ENCODE measurements at regions not wholly inside any gene's neighbourhood (a gene's known extent, or its start where the extent isn't known, plus 50 kb on each side); places are given as distances from the start of the nearest gene placed in this dataset.
"Not testable (repeated sequence)": the region's sequence is repeated elsewhere in the genome, so short reads cannot be mapped to it uniquely, and the experiment has no call there.

DNA sequence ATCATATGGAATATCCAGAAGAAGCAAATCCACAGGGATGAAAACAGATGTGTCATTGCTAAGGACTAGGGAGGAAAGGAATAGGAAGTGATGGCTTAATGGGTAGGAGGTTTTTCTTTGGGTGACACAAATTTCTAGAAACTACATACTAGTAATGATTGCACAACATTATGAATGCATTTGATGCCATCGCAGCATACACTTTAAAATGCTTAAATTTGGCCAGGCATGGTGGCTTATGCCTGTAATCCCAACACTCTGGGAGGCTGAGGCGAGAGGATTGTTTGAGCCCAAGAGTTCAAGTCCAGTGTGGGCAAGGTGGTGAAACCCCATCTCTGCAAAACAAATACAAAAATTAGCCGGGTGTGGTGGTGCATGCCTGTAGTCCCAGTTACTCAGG is 1370.8 kb downstream of the AACS start:
- no peak overlapping the region for H3K27ac ChIP-seq (ENCODE audit: low read depth in 2 of 2, low read length in 2 of 2)
- no peak overlapping the region for H3K9ac ChIP-seq (ENCODE audit: low read depth in 1 of 2, low read length in 2 of 2)
- H3K4me3 ChIP-seq (ENCODE audit: low read length in 2 of 2) = no peak overlapping the region
- H3K36me3 ChIP-seq (ENCODE audit: control insufficient read depth in 2 of 2, insufficient read depth in 2 of 2, low read length in 2 of 2) = no peaks in the 10 kb centered on the region
- no peaks in the 10 kb centered on the region for H3K27me3 ChIP-seq (ENCODE audit: control insufficient read depth in 2 of 2, insufficient read depth in 2 of 2, low read length in 2 of 2)
- H3K4me1 ChIP-seq (ENCODE audit: control insufficient read depth in 2 of 2, insufficient read depth in 2 of 2, low read length in 2 of 2) = no peaks in the 10 kb centered on the region
- peaks cover 2 to 3% of the 10 kb centered on the region in 2 donors for H3K9me3 ChIP-seq (ENCODE audit: control insufficient read depth in 2 of 2, low read length in 2 of 2)

DNA sequence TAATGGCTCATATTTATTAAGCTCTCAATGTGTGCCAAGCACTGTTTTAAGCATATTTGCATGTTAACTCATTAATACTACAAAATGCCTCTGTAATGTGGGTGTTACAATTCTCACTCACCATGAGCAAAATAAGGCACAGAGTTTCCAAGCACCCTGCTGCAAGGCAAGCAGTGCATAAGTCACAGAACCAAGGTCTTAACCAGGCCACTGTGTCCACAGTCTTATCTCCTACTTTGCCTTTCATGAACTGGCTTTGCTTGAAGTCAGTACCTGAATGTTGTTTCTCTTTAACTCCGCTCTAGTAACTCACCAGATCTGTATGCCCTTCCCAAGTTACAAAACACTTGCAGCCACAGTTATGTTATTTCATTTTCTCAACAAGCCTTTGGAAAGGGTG is 1372.7 kb downstream of the AACS start:
- H3K9me3 ChIP-seq (ENCODE audit: control insufficient read depth in 2 of 2, low read length in 2 of 2) = peaks cover 3 to 4% of the 10 kb centered on the region in 2 donors
- no peak overlapping the region for H3K9ac ChIP-seq (ENCODE audit: low read depth in 1 of 2, low read length in 2 of 2)
- H3K27me3 ChIP-seq (ENCODE audit: control insufficient read depth in 2 of 2, insufficient read depth in 2 of 2, low read length in 2 of 2) = no peaks in the 10 kb centered on the region
- H3K36me3 ChIP-seq (ENCODE audit: control insufficient read depth in 2 of 2, insufficient read depth in 2 of 2, low read length in 2 of 2) = no peaks in the 10 kb centered on the region
- no peaks in the 10 kb centered on the region for H3K4me1 ChIP-seq (ENCODE audit: control insufficient read depth in 2 of 2, insufficient read depth in 2 of 2, low read length in 2 of 2)
- no peak overlapping the region for H3K27ac ChIP-seq (ENCODE audit: low read depth in 2 of 2, low read length in 2 of 2)
- H3K4me3 ChIP-seq (ENCODE audit: low read length in 2 of 2) = no peak overlapping the region

DNA sequence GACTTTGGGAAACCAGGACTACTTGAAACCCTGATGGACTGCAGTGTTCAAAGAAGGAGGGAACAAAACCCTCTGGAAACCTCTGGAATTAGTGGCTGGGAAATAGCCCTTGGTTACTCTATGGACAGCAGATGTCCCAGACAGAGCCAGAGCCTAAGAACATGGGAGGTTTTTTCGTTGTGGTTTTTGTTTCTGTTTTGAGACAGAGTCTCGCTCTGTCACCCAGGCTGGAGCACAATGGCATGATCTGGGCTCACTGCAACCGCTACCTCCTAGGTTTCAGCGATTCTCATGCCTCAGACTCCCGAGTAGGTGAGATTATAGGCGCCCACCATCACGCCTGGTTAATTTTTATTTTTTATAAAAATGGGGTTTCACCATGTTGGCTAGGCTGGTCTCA is 1378.7 kb downstream of the AACS start:
- no peak overlapping the region for H3K9ac ChIP-seq (ENCODE audit: low read depth in 1 of 2, low read length in 2 of 2)

DNA sequence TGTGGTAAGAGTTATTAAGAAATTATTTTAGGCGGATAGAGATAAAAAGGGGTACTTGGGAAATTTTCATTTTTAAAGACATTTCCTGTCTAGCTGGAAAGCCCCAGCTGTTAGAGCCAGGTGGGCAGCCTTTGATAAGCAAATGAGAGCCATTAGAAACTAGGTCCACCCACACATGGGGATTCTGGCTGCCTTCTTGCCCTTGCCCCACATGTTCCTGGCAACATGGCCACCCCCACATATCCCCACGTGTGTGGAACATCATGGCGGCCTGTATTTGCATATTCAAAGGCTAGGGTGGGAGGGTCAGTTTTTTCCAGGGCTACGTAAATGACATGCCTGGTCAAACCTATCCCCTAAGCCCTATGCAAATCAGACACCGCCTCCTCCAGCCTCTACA is 1382.1 kb downstream of the AACS start:
- no peaks in the 10 kb centered on the region for H3K4me1 ChIP-seq (ENCODE audit: control insufficient read depth in 2 of 2, insufficient read depth in 2 of 2, low read length in 2 of 2)
- H3K27me3 ChIP-seq (ENCODE audit: control insufficient read depth in 2 of 2, insufficient read depth in 2 of 2, low read length in 2 of 2) = no peaks in the 10 kb centered on the region
- no peak overlapping the region for H3K27ac ChIP-seq (ENCODE audit: low read depth in 2 of 2, low read length in 2 of 2)
- no peaks in the 10 kb centered on the region for H3K36me3 ChIP-seq (ENCODE audit: control insufficient read depth in 2 of 2, insufficient read depth in 2 of 2, low read length in 2 of 2)
- H3K9me3 ChIP-seq (ENCODE audit: control insufficient read depth in 2 of 2, low read length in 2 of 2) = no peaks in the 10 kb centered on the region
- no peak overlapping the region for H3K4me3 ChIP-seq (ENCODE audit: low read length in 2 of 2)
- no peak overlapping the region for H3K9ac ChIP-seq (ENCODE audit: low read depth in 1 of 2, low read length in 2 of 2)

More for the DNA sequence above, 1378.7 kb downstream of the AACS start:
- no peaks in the 10 kb centered on the region for H3K27me3 ChIP-seq (ENCODE audit: control insufficient read depth in 2 of 2, insufficient read depth in 2 of 2, low read length in 2 of 2)
- H3K4me3 ChIP-seq (ENCODE audit: low read length in 2 of 2) = no peak overlapping the region
- no peaks in the 10 kb centered on the region for H3K4me1 ChIP-seq (ENCODE audit: control insufficient read depth in 2 of 2, insufficient read depth in 2 of 2, low read length in 2 of 2)
- H3K27ac ChIP-seq (ENCODE audit: low read depth in 2 of 2, low read length in 2 of 2) = no peak overlapping the region
- H3K36me3 ChIP-seq (ENCODE audit: control insufficient read depth in 2 of 2, insufficient read depth in 2 of 2, low read length in 2 of 2) = no peaks in the 10 kb centered on the region
- peaks cover 0 to 4% of the 10 kb centered on the region in 2 donors for H3K9me3 ChIP-seq (ENCODE audit: control insufficient read depth in 2 of 2, low read length in 2 of 2)

DNA sequence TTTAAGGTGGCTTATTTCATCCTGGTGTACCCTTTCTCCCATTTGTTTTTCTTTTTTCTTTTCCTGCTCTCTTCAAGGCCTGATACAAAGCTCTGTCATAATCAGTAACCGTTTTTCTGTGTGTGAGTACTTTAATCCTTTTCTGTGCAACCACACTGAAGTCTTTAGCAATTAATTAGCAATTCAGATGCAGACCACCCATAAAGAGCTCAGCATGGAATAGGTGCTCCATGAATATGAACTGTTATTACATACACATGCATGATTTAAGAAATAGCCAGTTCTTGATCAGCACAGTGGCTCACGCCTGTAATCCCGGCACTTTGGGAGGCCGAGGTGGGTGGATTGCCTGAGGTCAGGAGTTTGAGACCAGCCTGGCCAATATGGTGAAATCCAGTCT is 1386.6 kb downstream of the AACS start:
- no peak overlapping the region for H3K4me3 ChIP-seq (ENCODE audit: low read length in 2 of 2)
- no peak overlapping the region for H3K9ac ChIP-seq (ENCODE audit: low read depth in 1 of 2, low read length in 2 of 2)
- no peak overlapping the region for H3K27ac ChIP-seq (ENCODE audit: low read depth in 2 of 2, low read length in 2 of 2)
- H3K4me1 ChIP-seq (ENCODE audit: control insufficient read depth in 2 of 2, insufficient read depth in 2 of 2, low read length in 2 of 2) = no peaks in the 10 kb centered on the region
- no peaks in the 10 kb centered on the region for H3K9me3 ChIP-seq (ENCODE audit: control insufficient read depth in 2 of 2, low read length in 2 of 2)
- no peaks in the 10 kb centered on the region for H3K27me3 ChIP-seq (ENCODE audit: control insufficient read depth in 2 of 2, insufficient read depth in 2 of 2, low read length in 2 of 2)
- H3K36me3 ChIP-seq (ENCODE audit: control insufficient read depth in 2 of 2, insufficient read depth in 2 of 2, low read length in 2 of 2) = no peaks in the 10 kb centered on the region

DNA sequence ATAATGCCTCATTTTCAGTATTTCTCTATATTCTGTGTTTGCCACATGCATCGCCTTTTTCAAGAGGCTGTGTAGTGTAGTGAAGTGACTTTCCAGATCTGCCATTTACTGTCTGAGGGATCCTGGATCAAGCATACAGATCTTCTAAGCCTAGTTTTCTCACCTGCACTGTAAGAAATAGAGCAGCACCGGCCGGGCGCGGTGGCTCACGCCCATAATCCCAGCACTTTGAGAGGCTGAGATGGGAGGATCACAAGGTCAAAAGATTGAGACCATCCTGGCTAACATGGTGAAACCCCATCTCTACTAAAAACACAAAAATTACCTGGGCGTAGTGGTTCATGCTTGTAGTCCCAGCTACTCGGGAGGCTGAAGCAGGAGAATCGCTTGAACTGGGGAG is 1387.5 kb downstream of the AACS start:
- H3K9me3 ChIP-seq (ENCODE audit: control insufficient read depth in 2 of 2, low read length in 2 of 2); H3K9ac ChIP-seq (ENCODE audit: low read depth in 1 of 2, low read length in 2 of 2); H3K27ac ChIP-seq (ENCODE audit: low read depth in 2 of 2, low read length in 2 of 2); H3K4me3 ChIP-seq (ENCODE audit: low read length in 2 of 2); H3K36me3 ChIP-seq (ENCODE audit: control insufficient read depth in 2 of 2, insufficient read depth in 2 of 2, low read length in 2 of 2); H3K27me3 ChIP-seq (ENCODE audit: control insufficient read depth in 2 of 2, insufficient read depth in 2 of 2, low read length in 2 of 2); H3K4me1 ChIP-seq (ENCODE audit: control insufficient read depth in 2 of 2, insufficient read depth in 2 of 2, low read length in 2 of 2): not testable (repeated sequence)

DNA sequence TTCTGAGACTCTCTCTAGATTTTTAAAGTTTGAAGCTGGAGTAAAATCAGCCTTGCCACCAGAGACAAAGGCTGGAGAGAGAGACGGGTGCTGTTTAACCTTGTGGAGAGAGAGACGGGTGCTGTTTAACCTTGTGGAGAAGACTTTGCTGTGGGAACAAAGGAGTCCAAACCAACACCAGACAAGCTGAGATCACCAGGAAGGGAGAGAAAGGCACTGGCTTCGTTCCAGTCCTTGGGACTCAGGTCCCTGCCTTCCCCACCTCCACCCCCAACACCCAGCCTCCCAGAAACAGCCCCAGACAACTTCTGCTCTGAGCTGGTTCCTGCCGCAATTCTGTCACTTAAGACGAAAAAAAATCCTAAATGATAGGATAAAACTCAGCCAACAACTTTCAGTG is 1389.3 kb downstream of the AACS start:
- H3K27ac ChIP-seq (ENCODE audit: low read depth in 2 of 2, low read length in 2 of 2) = no peak overlapping the region
- no peaks in the 10 kb centered on the region for H3K27me3 ChIP-seq (ENCODE audit: control insufficient read depth in 2 of 2, insufficient read depth in 2 of 2, low read length in 2 of 2)
- no peaks in the 10 kb centered on the region for H3K4me1 ChIP-seq (ENCODE audit: control insufficient read depth in 2 of 2, insufficient read depth in 2 of 2, low read length in 2 of 2)
- peaks cover 0 to 3% of the 10 kb centered on the region in 2 donors for H3K9me3 ChIP-seq (ENCODE audit: control insufficient read depth in 2 of 2, low read length in 2 of 2)
- H3K4me3 ChIP-seq (ENCODE audit: low read length in 2 of 2) = no peak overlapping the region
- H3K36me3 ChIP-seq (ENCODE audit: control insufficient read depth in 2 of 2, insufficient read depth in 2 of 2, low read length in 2 of 2) = no peaks in the 10 kb centered on the region
- no peak overlapping the region for H3K9ac ChIP-seq (ENCODE audit: low read depth in 1 of 2, low read length in 2 of 2)

DNA sequence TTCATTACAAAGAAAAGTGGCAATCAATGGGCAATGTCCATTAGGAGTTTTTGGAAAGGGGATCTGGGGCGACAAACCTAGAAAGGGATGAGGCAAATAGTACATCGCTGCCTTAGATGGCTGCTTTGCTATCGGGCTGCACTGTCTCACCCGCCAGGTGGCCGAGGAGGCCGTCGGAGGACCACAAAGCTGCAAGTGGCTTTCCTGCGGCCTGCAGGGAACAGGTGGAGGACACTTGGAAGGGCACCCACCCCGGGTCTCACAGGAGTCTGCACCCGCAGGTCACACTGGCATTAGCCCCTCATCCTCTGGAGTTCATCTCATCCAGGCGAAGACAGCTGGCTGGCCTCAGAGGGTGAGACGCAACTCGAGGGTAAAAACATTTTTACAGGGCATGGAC is 1392.5 kb downstream of the AACS start:
- Histone ChIP-seq H3K27me3 (ENCODE audit: control insufficient read depth in 2 of 2, insufficient read depth in 2 of 2, low read length in 2 of 2) (no peaks in the 10 kb centered on the region), H3K9me3 (ENCODE audit: control insufficient read depth in 2 of 2, low read length in 2 of 2) (peaks cover 0 to 3% of the 10 kb centered on the region in 2 donors), H3K9ac (ENCODE audit: low read depth in 1 of 2, low read length in 2 of 2) (no peak overlapping the region), H3K36me3 (ENCODE audit: control insufficient read depth in 2 of 2, insufficient read depth in 2 of 2, low read length in 2 of 2) (no peaks in the 10 kb centered on the region), H3K4me3 (ENCODE audit: low read length in 2 of 2) (no peak overlapping the region), H3K27ac (ENCODE audit: low read depth in 2 of 2, low read length in 2 of 2) (no peak overlapping the region), H3K4me1 (ENCODE audit: control insufficient read depth in 2 of 2, insufficient read depth in 2 of 2, low read length in 2 of 2) (no peaks in the 10 kb centered on the region)

DNA sequence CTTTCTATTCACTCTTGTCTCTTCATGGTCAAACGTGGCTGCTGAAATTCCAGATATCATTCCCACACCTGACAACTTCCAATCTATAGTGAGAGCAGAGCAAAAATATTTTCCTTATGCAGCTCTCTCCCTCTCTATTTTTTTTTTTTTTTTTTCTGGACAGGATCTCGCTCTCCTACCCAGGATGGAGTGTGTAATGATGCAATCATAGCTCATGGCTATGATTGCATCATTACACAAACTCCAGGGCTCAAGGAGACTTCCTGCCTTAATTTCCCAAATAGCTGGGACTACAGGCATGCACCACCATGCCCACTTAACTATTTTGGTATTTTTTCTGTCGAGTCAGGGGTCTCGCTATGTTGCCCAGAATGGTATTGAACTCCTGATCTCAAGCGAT is 1398.9 kb downstream of the AACS start:
- no peak overlapping the region for H3K27ac ChIP-seq (ENCODE audit: low read depth in 2 of 2, low read length in 2 of 2)
- no peaks in the 10 kb centered on the region for H3K4me1 ChIP-seq (ENCODE audit: control insufficient read depth in 2 of 2, insufficient read depth in 2 of 2, low read length in 2 of 2)
- H3K9ac ChIP-seq (ENCODE audit: low read depth in 1 of 2, low read length in 2 of 2) = no peak overlapping the region
- no peak overlapping the region for H3K4me3 ChIP-seq (ENCODE audit: low read length in 2 of 2)
- H3K27me3 ChIP-seq (ENCODE audit: control insufficient read depth in 2 of 2, insufficient read depth in 2 of 2, low read length in 2 of 2) = no peaks in the 10 kb centered on the region
- H3K9me3 ChIP-seq (ENCODE audit: control insufficient read depth in 2 of 2, low read length in 2 of 2) = no peaks in the 10 kb centered on the region
- H3K36me3 ChIP-seq (ENCODE audit: control insufficient read depth in 2 of 2, insufficient read depth in 2 of 2, low read length in 2 of 2) = no peaks in the 10 kb centered on the region

DNA sequence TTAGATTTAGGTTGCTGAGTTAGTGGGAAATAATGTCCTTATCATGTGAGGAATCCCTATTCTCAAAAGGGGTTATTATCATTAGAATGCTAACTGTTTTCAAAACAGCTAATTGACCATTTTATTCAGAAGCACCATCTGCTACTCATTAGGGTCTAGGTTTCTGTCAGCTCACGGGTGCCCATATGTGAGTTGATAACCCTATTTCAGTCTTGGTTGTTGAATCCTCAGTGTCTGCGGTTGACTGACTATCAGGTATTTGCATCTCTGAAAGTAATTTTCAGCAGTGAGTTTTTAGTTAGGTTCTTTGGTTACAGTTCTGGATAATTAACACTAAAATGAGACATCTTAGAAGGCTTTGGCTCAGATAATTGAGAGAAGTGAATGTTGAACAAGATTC is 1404.0 kb downstream of the AACS start:
- Histone ChIP-seq H3K36me3 (ENCODE audit: control insufficient read depth in 2 of 2, insufficient read depth in 2 of 2, low read length in 2 of 2) (no peaks in the 10 kb centered on the region), H3K9ac (ENCODE audit: low read depth in 1 of 2, low read length in 2 of 2) (no peak overlapping the region), H3K4me1 (ENCODE audit: control insufficient read depth in 2 of 2, insufficient read depth in 2 of 2, low read length in 2 of 2) (no peaks in the 10 kb centered on the region), H3K27me3 (ENCODE audit: control insufficient read depth in 2 of 2, insufficient read depth in 2 of 2, low read length in 2 of 2) (no peaks in the 10 kb centered on the region), H3K4me3 (ENCODE audit: low read length in 2 of 2) (no peak overlapping the region), H3K9me3 (ENCODE audit: control insufficient read depth in 2 of 2, low read length in 2 of 2) (peaks cover 0 to 3% of the 10 kb centered on the region in 2 donors), H3K27ac (ENCODE audit: low read depth in 2 of 2, low read length in 2 of 2) (no peak overlapping the region)

DNA sequence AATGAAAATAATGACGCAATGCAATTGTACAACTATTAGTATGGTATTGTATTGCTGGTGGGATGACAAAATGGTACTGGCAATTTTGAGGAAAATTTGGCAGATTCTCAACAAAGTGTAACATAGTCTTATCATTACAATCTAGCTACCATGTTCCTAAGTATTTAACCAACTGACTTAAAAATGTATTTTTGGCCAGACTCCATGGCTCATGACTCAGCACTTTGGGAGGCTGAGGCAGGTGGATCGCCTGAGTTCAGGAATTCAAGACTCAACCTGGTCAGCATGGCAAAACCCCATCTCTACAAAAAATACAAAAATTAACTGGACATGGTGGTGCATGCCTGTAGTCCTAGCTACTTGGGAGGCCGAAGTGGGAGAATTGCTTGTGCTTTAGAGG is 1409.5 kb downstream of the AACS start:
- H3K36me3 ChIP-seq (ENCODE audit: control insufficient read depth in 2 of 2, insufficient read depth in 2 of 2, low read length in 2 of 2) = no peaks in the 10 kb centered on the region
- H3K4me1 ChIP-seq (ENCODE audit: control insufficient read depth in 2 of 2, insufficient read depth in 2 of 2, low read length in 2 of 2) = no peaks in the 10 kb centered on the region
- H3K27ac ChIP-seq (ENCODE audit: low read depth in 2 of 2, low read length in 2 of 2) = no peak overlapping the region
- no peak overlapping the region for H3K4me3 ChIP-seq (ENCODE audit: low read length in 2 of 2)
- peaks cover 0 to 7% of the 10 kb centered on the region in 2 donors for H3K9me3 ChIP-seq (ENCODE audit: control insufficient read depth in 2 of 2, low read length in 2 of 2)
- H3K27me3 ChIP-seq (ENCODE audit: control insufficient read depth in 2 of 2, insufficient read depth in 2 of 2, low read length in 2 of 2) = no peaks in the 10 kb centered on the region
- H3K9ac ChIP-seq (ENCODE audit: low read depth in 1 of 2, low read length in 2 of 2) = no peak overlapping the region
